Keratinocyte (primary cell): ENCODE measurements at regions not wholly inside any gene's neighbourhood (a gene's known extent, or its start where the extent isn't known, plus 50 kb on each side); places are given as distances from the start of the nearest gene placed in this dataset.
"Not testable (repeated sequence)": the region's sequence is repeated elsewhere in the genome, so short reads cannot be mapped to it uniquely, and the experiment has no call there.

Source experiments
- DNase-seq: peaks from one replicate; pipeline ENCODE4 v3.0.0-alpha.2; 2011; ENCODE audit warnings: low read depth, missing footprints, low spot score
- FAIRE-seq: peaks from 2 replicates; lab custom pipeline; 2011; peaks lifted over from hg19 to GRCh38; lab: Jason Lieb, UNC
- H2AFZ ChIP-seq: 2 replicates; pipeline ENCODE4 v1.6.0; 2012; ENCODE audit warnings: low read length, control low read depth, inconsistent platforms; ENCODE audit not compliant: control insufficient read depth
- H3K27ac ChIP-seq: 2 replicates; pipeline ENCODE4 v1.5.1; 2011; ENCODE audit warnings: low read length; ENCODE audit not compliant: control insufficient read depth, insufficient read depth
- H3K27me3 ChIP-seq: 3 replicates; pipeline ENCODE4 v1.6.0; 2011; ENCODE audit warnings: low read length; ENCODE audit not compliant: control insufficient read depth, insufficient read depth; ENCODE audit errors: extremely low read depth
- H3K36me3 ChIP-seq, 2 experiments: 2 replicates in 1 of 2; 3 replicates in 1 of 2; pipeline ENCODE4 v1.5.1; 2011; ENCODE audit warnings: low read length in 2 of 2, mild to moderate bottlenecking in 1 of 2; ENCODE audit not compliant: control insufficient read depth in 2 of 2, insufficient read depth in 2 of 2; ENCODE audit errors: extremely low read depth in 1 of 2
- H3K4me1 ChIP-seq: 3 replicates; pipeline ENCODE4 v1.5.1; 2011; ENCODE audit warnings: low read length; ENCODE audit not compliant: control insufficient read depth, insufficient read depth; ENCODE audit errors: extremely low read depth
- H3K4me2 ChIP-seq: 3 replicates; pipeline ENCODE4 v1.6.0; 2011; ENCODE audit warnings: low read depth, low read length; ENCODE audit not compliant: control insufficient read depth, insufficient read depth; ENCODE audit errors: extremely low read depth
- H3K4me3 ChIP-seq, 3 experiments: fragments of 200-600 bp in 1 of 3; sonication (generic) in 1 of 3; 2 replicates in 2 of 3; 3 replicates in 1 of 3; pipeline ENCODE4 v1.5.1; 2011 to 2016; ENCODE audit warnings: low read length in 3 of 3, mild to moderate bottlenecking in 3 of 3, control low read depth in 2 of 3, inconsistent platforms in 1 of 3, low read depth in 1 of 3, mixed read lengths in 1 of 3, mixed run types in 1 of 3, moderate library complexity in 1 of 3; ENCODE audit not compliant: control insufficient read depth in 2 of 3, insufficient read depth in 2 of 3; ENCODE audit errors: extremely low read depth in 1 of 3
- H3K79me2 ChIP-seq: 2 replicates; pipeline ENCODE4 v1.6.0; 2012; ENCODE audit warnings: low read length; ENCODE audit not compliant: control insufficient read depth, insufficient read depth
- H3K9ac ChIP-seq: 3 replicates; pipeline ENCODE4 v1.6.0; 2011; ENCODE audit warnings: low read length; ENCODE audit not compliant: control insufficient read depth, insufficient read depth; ENCODE audit errors: extremely low read depth
- H3K9me1 ChIP-seq: 3 replicates; pipeline ENCODE4 v1.6.0; 2011; ENCODE audit warnings: low read length; ENCODE audit not compliant: control insufficient read depth, insufficient read depth; ENCODE audit errors: extremely low read depth
- H3K9me3 ChIP-seq: 2 replicates; pipeline ENCODE4 v1.5.1; 2012; ENCODE audit warnings: low read depth, low read length; ENCODE audit not compliant: control insufficient read depth
- H4K20me1 ChIP-seq: 3 replicates; pipeline ENCODE4 v1.6.0; 2011; ENCODE audit warnings: low read length; ENCODE audit not compliant: control insufficient read depth, insufficient read depth; ENCODE audit errors: extremely low read depth
- CTCF ChIP-seq, 3 experiments: IDR thresholded peaks in 1 of 3; conservative IDR thresholded peaks in 1 of 3; optimal IDR thresholded peaks in 1 of 3; 2 replicates in 2 of 3; 3 replicates in 1 of 3; pipeline versions ENCODE3 to v1.5.1; 2011; ENCODE audit warnings: low read length in 3 of 3, mild to moderate bottlenecking in 3 of 3, moderate library complexity in 2 of 3, control low read depth in 1 of 3, inconsistent platforms in 1 of 3; ENCODE audit not compliant: insufficient read depth in 2 of 3; ENCODE audit errors: extremely low read depth in 1 of 3
- EZH2 ChIP-seq: IDR thresholded peaks from one replicate; pipeline ENCODE4 v1.6.1; 2012; ENCODE audit warnings: inconsistent platforms, mild to moderate bottlenecking, low read length, moderate library complexity
- dilution Hi-C: fragments of 300-500 bp; cut with MboI; formaldehyde crosslinking; loops from one replicate; pipeline ENCODE4 v1.7.0; 2020; ENCODE audit warnings: low sequenced_read_pairs; ENCODE audit not compliant: extremely low pct_ligation_motif_present

GRCh38 chr3:71984843-71985613 is 200.1 kb upstream of the PROK2 start:
- Histone ChIP-seq H3K36me3 (no peaks in the 10 kb centered on the region), H3K4me2 (no peak overlapping the region), H3K9ac (no peak overlapping the region), H3K4me1 (peaks cover 9% of the 10 kb centered on the region), H3K4me3 (no peak overlapping the region), H3K9me1 (no peaks in the 10 kb centered on the region), H3K27ac (no peak overlapping the region), H3K9me3 (no peaks in the 10 kb centered on the region), H3K27me3 (no peaks in the 10 kb centered on the region), H3K79me2 (no peaks in the 10 kb centered on the region), H4K20me1 (no peaks in the 10 kb centered on the region), H2AFZ (no peak overlapping the region)
- dilution Hi-C loops = no loop called here
- TF ChIP-seq CTCF (optimal IDR thresholded peaks at IDR 0.05 in 1 of 3, IDR thresholded peaks at IDR 0.05 in 1 of 3, conservative IDR thresholded peaks at IDR 0.05 in 1 of 3; ENCODE audit: extremely low read depth in 1 of 3, insufficient read depth in 2 of 3, low read length in 3 of 3) (no peak), EZH2 (no peak)
- FAIRE-seq (no peak), DNase-seq (no peak)

GRCh38 chr3:71983694-71984093 is 198.7 kb upstream of the PROK2 start:
- Histone ChIP-seq H3K79me2 (no peaks in the 10 kb centered on the region), H3K4me1 (peaks cover 16% of the 10 kb centered on the region), H3K4me3 (no peak overlapping the region), H4K20me1 (no peaks in the 10 kb centered on the region), H2AFZ (no peak overlapping the region), H3K4me2 (no peak overlapping the region), H3K36me3 (no peaks in the 10 kb centered on the region), H3K9me3 (no peaks in the 10 kb centered on the region), H3K9me1 (no peaks in the 10 kb centered on the region), H3K9ac (no peak overlapping the region), H3K27ac (no peak overlapping the region), H3K27me3 (no peaks in the 10 kb centered on the region)
- dilution Hi-C loops = no loop called here
- FAIRE-seq (no peak), DNase-seq (no peak)
- TF ChIP-seq EZH2 (no peak), CTCF (optimal IDR thresholded peaks at IDR 0.05 in 1 of 3, IDR thresholded peaks at IDR 0.05 in 1 of 3, conservative IDR thresholded peaks at IDR 0.05 in 1 of 3; ENCODE audit: extremely low read depth in 1 of 3, insufficient read depth in 2 of 3, low read length in 3 of 3) (no peak)

GRCh38 chr3:71982506-71983258 is 197.7 kb upstream of the PROK2 start:
- peak; percentile 94 for DNase-seq
- Histone ChIP-seq H3K4me2 (peak overlapping the region; percentile 26), H3K4me1 (peaks cover 26% of the 10 kb centered on the region), H3K27ac (peak overlapping the region; percentile 60)
- H3K27me3 ChIP-seq, H4K20me1 ChIP-seq, dilution Hi-C loops, H3K36me3 ChIP-seq, H3K9me3 ChIP-seq, H3K79me2 ChIP-seq, H2AFZ ChIP-seq, H3K4me3 ChIP-seq, H3K9ac ChIP-seq, H3K9me1 ChIP-seq: not testable (repeated sequence)
- FAIRE-seq = peak; percentile 93
